KMS-11 (cell line): ENCODE measurements at regions not wholly inside any gene's neighbourhood (a gene's known extent, or its start where the extent isn't known, plus 50 kb on each side); places are given as distances from the start of the nearest gene placed in this dataset.

Experiments used
- H2AFZ ChIP-seq: fragments of 200-600 bp; sonication (generic); 2 replicates; pipeline ENCODE4 v1.6.1; 2016; ENCODE audit warnings: antibody characterized with exemption, mixed run types, low read depth
- H3K27ac ChIP-seq: fragments of 200-600 bp; sonication (generic); 2 replicates; pipeline ENCODE4 v1.6.1; 2016; ENCODE audit warnings: mild to moderate bottlenecking, mixed run types
- H3K27me3 ChIP-seq: fragments of 200-600 bp; sonication (generic); 2 replicates; pipeline ENCODE4 v1.6.1; 2017; ENCODE audit warnings: mild to moderate bottlenecking, low read depth, mixed run types, moderate library complexity; ENCODE audit not compliant: insufficient read depth
- H3K36me3 ChIP-seq: fragments of 200-600 bp; sonication (generic); 2 replicates; pipeline ENCODE4 v1.6.1; 2017; ENCODE audit warnings: mild to moderate bottlenecking, mixed run types; ENCODE audit not compliant: insufficient read depth
- H3K4me1 ChIP-seq: fragments of 200-600 bp; sonication (generic); 2 replicates; pipeline ENCODE4 v1.6.1; 2016; ENCODE audit warnings: mild to moderate bottlenecking, low read depth, mixed run types; ENCODE audit not compliant: poor library complexity, severe bottlenecking
- H3K4me2 ChIP-seq: fragments of 200-600 bp; sonication (generic); 2 replicates; pipeline ENCODE4 v1.7.0; 2016; ENCODE audit warnings: mild to moderate bottlenecking, mixed run types
- H3K4me3 ChIP-seq: fragments of 200-600 bp; sonication (generic); IDR thresholded peaks from 2 replicates; pipeline ENCODE4 v1.6.1; 2017; ENCODE audit warnings: low read depth, low read length, mixed read lengths; ENCODE audit not compliant: insufficient read depth
- H3K79me2 ChIP-seq: fragments of 200-600 bp; sonication (generic); 2 replicates; pipeline ENCODE4 v1.6.1; 2016; ENCODE audit warnings: low read depth, mixed run types; ENCODE audit not compliant: insufficient read depth
- H3K9ac ChIP-seq: fragments of 200-600 bp; sonication (generic); 2 replicates; pipeline ENCODE4 v1.6.1; 2016; ENCODE audit warnings: mild to moderate bottlenecking, mixed run types
- H4K20me1 ChIP-seq: fragments of 200-600 bp; sonication (generic); 2 replicates; pipeline ENCODE4 v1.6.1; 2016; ENCODE audit warnings: mild to moderate bottlenecking, mixed run types; ENCODE audit not compliant: insufficient read depth
- TF ChIP-seq, protein P1 (sequence below): fragments of 200-600 bp; sonication (generic); conservative IDR thresholded peaks from 2 replicates; pipeline ENCODE4 v1.6.1; 2017; ENCODE audit warnings: low read depth, mild to moderate bottlenecking, antibody characterized with exemption, low read length, moderate library complexity, mixed read lengths

DNA sequence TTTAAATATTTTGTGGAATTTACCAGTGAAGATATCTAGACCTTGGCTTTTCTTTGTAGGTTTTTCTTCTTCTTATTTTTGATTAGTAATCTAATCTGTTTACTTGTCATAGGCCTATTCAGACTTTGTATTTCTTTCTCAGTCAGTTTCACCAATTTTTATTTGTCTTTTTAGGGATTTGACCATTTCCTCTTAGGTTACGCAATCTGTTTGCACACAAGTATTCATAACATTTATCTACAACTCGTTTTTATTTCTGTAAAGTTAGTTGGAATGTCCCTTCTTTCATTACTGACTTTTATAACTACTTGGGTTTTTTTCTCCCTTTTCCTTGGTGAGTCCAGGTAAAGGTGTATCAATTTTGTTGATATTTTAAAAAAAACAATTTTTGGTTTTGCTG is 545.7 kb downstream of the AACS start:
- Histone ChIP-seq H3K27me3 (no peaks in the 10 kb centered on the region), H3K36me3 (no peaks in the 10 kb centered on the region), H4K20me1 (no peaks in the 10 kb centered on the region), H2AFZ (no peak overlapping the region), H3K27ac (no peak overlapping the region), H3K4me1 (no peaks in the 10 kb centered on the region), H3K9ac (no peak overlapping the region), H3K4me3 (no peak overlapping the region), H3K79me2 (no peaks in the 10 kb centered on the region), H3K4me2 (no peak overlapping the region)
- TF ChIP-seq, protein P1, sequence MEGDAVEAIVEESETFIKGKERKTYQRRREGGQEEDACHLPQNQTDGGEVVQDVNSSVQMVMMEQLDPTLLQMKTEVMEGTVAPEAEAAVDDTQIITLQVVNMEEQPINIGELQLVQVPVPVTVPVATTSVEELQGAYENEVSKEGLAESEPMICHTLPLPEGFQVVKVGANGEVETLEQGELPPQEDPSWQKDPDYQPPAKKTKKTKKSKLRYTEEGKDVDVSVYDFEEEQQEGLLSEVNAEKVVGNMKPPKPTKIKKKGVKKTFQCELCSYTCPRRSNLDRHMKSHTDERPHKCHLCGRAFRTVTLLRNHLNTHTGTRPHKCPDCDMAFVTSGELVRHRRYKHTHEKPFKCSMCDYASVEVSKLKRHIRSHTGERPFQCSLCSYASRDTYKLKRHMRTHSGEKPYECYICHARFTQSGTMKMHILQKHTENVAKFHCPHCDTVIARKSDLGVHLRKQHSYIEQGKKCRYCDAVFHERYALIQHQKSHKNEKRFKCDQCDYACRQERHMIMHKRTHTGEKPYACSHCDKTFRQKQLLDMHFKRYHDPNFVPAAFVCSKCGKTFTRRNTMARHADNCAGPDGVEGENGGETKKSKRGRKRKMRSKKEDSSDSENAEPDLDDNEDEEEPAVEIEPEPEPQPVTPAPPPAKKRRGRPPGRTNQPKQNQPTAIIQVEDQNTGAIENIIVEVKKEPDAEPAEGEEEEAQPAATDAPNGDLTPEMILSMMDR = no peak

DNA sequence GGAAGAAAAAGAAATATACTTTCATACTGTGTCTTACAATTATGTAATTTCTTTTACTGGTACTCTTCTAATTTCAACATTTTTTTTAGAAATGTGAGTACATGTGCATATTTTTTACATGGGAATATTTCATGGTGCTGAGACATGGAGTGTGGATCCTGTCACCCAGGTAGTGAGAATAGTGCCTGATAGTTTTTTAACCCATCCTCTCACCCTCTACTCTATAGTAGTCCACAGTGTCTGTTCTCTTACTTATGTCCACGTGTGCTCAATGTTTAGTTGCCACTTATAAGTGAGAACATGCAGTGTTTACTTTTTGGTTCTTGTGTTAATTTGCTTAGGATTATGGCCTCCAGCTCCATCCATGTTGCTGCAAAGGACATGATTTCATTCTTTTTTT is 548.8 kb downstream of the AACS start:
- Histone ChIP-seq H4K20me1 (no peaks in the 10 kb centered on the region), H3K27me3 (no peaks in the 10 kb centered on the region), H2AFZ (no peak overlapping the region), H3K27ac (no peak overlapping the region), H3K4me3 (no peak overlapping the region), H3K79me2 (no peaks in the 10 kb centered on the region), H3K4me1 (no peaks in the 10 kb centered on the region), H3K9ac (no peak overlapping the region), H3K36me3 (no peaks in the 10 kb centered on the region), H3K4me2 (no peak overlapping the region)
- TF ChIP-seq, protein P1 = no peak

DNA sequence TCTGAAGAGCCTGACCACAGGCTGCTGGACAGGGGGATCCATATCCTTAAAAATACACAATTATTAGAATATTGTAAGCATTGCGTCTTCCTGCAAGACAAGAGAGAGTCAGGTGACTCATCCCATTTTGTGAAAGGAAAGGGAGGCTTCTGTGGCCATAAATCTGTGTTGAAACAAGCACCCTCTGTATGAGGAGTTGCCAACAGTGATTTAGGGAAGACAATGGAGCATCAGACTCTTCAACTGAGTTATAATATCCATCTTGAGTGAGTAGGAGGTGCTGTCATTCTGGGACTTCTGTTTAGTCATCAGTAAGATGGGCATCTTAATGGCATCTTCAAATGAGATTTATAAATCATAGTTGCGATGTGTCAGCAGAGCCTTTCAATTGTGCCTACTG is 554.5 kb downstream of the AACS start:
- H3K9ac ChIP-seq = no peak overlapping the region
- H3K4me1 ChIP-seq = no peaks in the 10 kb centered on the region
- H4K20me1 ChIP-seq = no peaks in the 10 kb centered on the region
- H2AFZ ChIP-seq = no peak overlapping the region
- TF ChIP-seq, protein P1 = no peak
- H3K36me3 ChIP-seq = no peaks in the 10 kb centered on the region
- H3K4me3 ChIP-seq = no peak overlapping the region
- no peaks in the 10 kb centered on the region for H3K79me2 ChIP-seq
- H3K4me2 ChIP-seq = no peak overlapping the region
- no peak overlapping the region for H3K27ac ChIP-seq
- no peaks in the 10 kb centered on the region for H3K27me3 ChIP-seq

DNA sequence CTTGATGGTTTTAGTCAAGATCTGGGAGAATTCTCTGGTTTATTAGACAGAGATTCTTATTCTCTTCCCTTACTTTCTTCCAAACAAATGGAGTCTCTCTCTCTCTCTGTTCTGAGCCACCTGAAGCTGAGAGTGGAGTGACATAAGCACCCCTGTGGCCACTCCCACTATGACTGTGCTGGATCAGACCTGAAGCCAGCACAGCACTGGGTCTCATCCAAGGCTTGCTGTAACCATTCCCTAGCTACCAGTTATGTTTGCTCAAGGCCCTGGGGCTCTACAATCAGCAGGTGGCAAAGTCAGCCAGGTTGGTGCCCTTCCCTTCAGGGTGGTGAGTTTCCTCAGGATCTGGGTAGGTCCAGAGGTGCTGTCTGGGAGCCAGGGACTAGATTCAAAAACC is 568.5 kb downstream of the AACS start:
- Histone ChIP-seq H3K36me3 (no peaks in the 10 kb centered on the region), H2AFZ (no peak overlapping the region), H3K27ac (no peak overlapping the region), H3K4me2 (no peak overlapping the region), H3K9ac (no peak overlapping the region), H4K20me1 (no peaks in the 10 kb centered on the region), H3K79me2 (no peaks in the 10 kb centered on the region), H3K4me3 (no peak overlapping the region), H3K4me1 (no peaks in the 10 kb centered on the region), H3K27me3 (no peaks in the 10 kb centered on the region)
- TF ChIP-seq, protein P1 = no peak

DNA sequence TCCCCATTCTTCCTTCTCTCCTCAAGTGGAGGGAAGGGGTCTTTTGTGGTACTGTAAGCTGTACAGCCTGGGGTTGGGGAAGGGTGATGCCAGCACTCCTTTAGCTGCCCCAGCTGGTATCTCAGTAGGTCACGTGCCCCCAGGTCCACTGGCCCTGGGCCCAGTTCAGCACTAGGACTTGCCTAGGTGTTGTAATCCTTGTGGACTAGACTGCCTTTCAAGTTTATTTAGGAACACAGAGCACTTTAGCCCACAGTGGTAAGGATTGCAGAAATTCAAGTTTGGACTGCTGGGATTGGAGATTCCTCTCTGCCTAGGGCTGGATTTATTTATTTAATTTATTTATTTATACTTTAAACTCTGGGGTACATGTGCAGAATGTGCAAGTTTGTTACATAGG is 569.6 kb downstream of the AACS start:
- H3K79me2 ChIP-seq = no peaks in the 10 kb centered on the region
- no peak overlapping the region for H3K9ac ChIP-seq
- H3K27ac ChIP-seq = no peak overlapping the region
- TF ChIP-seq, protein P1 = no peak
- no peaks in the 10 kb centered on the region for H3K4me1 ChIP-seq
- H3K36me3 ChIP-seq = no peaks in the 10 kb centered on the region
- no peaks in the 10 kb centered on the region for H3K27me3 ChIP-seq
- H3K4me2 ChIP-seq = no peak overlapping the region
- H2AFZ ChIP-seq = no peak overlapping the region
- H4K20me1 ChIP-seq = no peaks in the 10 kb centered on the region
- no peak overlapping the region for H3K4me3 ChIP-seq
